HCT116 (cell line): ENCODE measurements at regions not wholly inside any gene's neighbourhood (a gene's known extent, or its start where the extent isn't known, plus 50 kb on each side); places are given as distances from the start of the nearest gene placed in this dataset.

ENCODE experiments used
- ATAC-seq: fragments of 200-7000 bp; cut with Tn5 transposase; 2 replicates; pipeline ENCODE4 v1.9.1; 2020; ENCODE audit warnings: mild to moderate bottlenecking, moderate library complexity
- BruUV-seq: library from RNA; stranded (reverse); fragments of 400-500 nt; replicated peaks from 2 replicates; lab custom pipeline; 2021; lab: Mats Ljungman, UMichigan
- CTCF ChIA-PET: fragments of 300-600 bp; sonication (Branson Sonifier 250); formaldehyde crosslinking; loops from one replicate; lab custom pipeline; 2021; ENCODE audit warnings: antibody characterized with exemption; lab: Charles Lee
- POLR2A ChIA-PET: fragments of 300-600, 350-600 bp; sonication (Branson Sonifier 250); formaldehyde crosslinking; loops from one replicate; lab custom pipeline; 2021; ENCODE audit warnings: antibody characterized with exemption; lab: Charles Lee
- RAD21 ChIA-PET, 2 experiments: fragments of 300-600 bp; sonication (Branson Sonifier 250); formaldehyde crosslinking; loops; one replicate each; lab custom pipeline; 2023; ENCODE audit warnings: low total read pairs in 2 of 2; ENCODE audit not compliant: uncharacterized antibody in 2 of 2, unreplicated experiment in 2 of 2, low non-redundant PET in 1 of 2; lab: Charles Lee
- DNase-seq: peaks from one replicate; pipeline ENCODE4 v3.0.0-alpha.2; 2010; ENCODE audit warnings: low read depth, low spot score
- H2AFZ ChIP-seq: fragments of 200-600 bp; shearing (Covaris generic), sonication (generic); 2 replicates; pipeline ENCODE4 v1.6.1; 2017; ENCODE audit warnings: low read depth, mixed run types, mixed read lengths, antibody characterized with exemption, low read length; ENCODE audit not compliant: poor library complexity, severe bottlenecking
- H3K27ac ChIP-seq: 2 replicates; pipeline ENCODE4 v1.5.1; 2012; ENCODE audit warnings: low read depth, low read length
- H3K27me3 ChIP-seq: fragments of 200-600 bp; sonication (generic); 2 replicates; pipeline ENCODE4 v1.6.1; 2016; ENCODE audit warnings: mixed run types, low read length, mixed read lengths; ENCODE audit not compliant: insufficient read depth
- H3K36me3 ChIP-seq, 2 experiments: fragments of 200-500 bp in 1 of 2; fragments of 200-600 bp in 1 of 2; sonication (Bioruptor generic) in 1 of 2; sonication (generic) in 1 of 2; 2 replicates each; pipeline versions ENCODE4 v1.5.1 to v1.6.1; 2014 to 2016; ENCODE audit warnings: low read length in 2 of 2, inconsistent platforms in 1 of 2, mixed read lengths in 1 of 2, mixed run types in 1 of 2; ENCODE audit not compliant: insufficient read depth in 2 of 2, control insufficient read depth in 1 of 2
- H3K4me1 ChIP-seq, 2 experiments: fragments of 200-600 bp in 1 of 2; sonication (generic) in 1 of 2; 2 replicates each; pipeline versions ENCODE4 v1.5.1 to v1.6.1; 2012 to 2017; ENCODE audit warnings: low read length in 2 of 2, inconsistent platforms in 1 of 2, mild to moderate bottlenecking in 1 of 2, mixed read lengths in 1 of 2, mixed run types in 1 of 2, moderate library complexity in 1 of 2; ENCODE audit not compliant: insufficient read depth in 2 of 2, control insufficient read depth in 1 of 2
- H3K4me2 ChIP-seq: fragments of 200-600 bp; sonication (generic); 2 replicates; pipeline ENCODE4 v1.6.1; 2017; ENCODE audit warnings: mixed run types, low read length, mixed read lengths
- H3K4me3 ChIP-seq, 2 experiments: fragments of 200-600 bp in 1 of 2; sonication (generic) in 1 of 2; replicated peaks in 1 of 2; 2 replicates each; pipeline ENCODE4 v1.5.1; 2011 to 2016; ENCODE audit warnings: low read length in 2 of 2, control low read depth in 1 of 2, low read depth in 1 of 2, mild to moderate bottlenecking in 1 of 2, mixed read lengths in 1 of 2, mixed run types in 1 of 2
- H3K79me2 ChIP-seq: fragments of 200-600 bp; sonication (generic); 2 replicates; pipeline ENCODE4 v1.6.1; 2017; ENCODE audit warnings: mild to moderate bottlenecking, mixed run types, low read length, moderate library complexity, mixed read lengths; ENCODE audit not compliant: insufficient read depth
- H3K9ac ChIP-seq: fragments of 200-600 bp; sonication (generic); 2 replicates; pipeline ENCODE4 v1.6.1; 2016; ENCODE audit warnings: low read length, mixed read lengths
- H3K9me2 ChIP-seq: fragments of 200-600 bp; sonication (generic), shearing (Covaris generic); 2 replicates; pipeline ENCODE4 v1.6.1; 2017; ENCODE audit warnings: mixed run types, mild to moderate bottlenecking, moderate library complexity; ENCODE audit not compliant: insufficient read depth
- H3K9me3 ChIP-seq, 2 experiments: fragments of 200-500 bp in 1 of 2; fragments of 200-600 bp in 1 of 2; sonication (Bioruptor generic) in 1 of 2; sonication (generic) in 1 of 2; 2 replicates each; pipeline ENCODE4 v1.6.1; 2014 to 2017; ENCODE audit warnings: low read length in 2 of 2, mixed read lengths in 2 of 2, inconsistent platforms in 1 of 2, low read depth in 1 of 2, mild to moderate bottlenecking in 1 of 2, mixed run types in 1 of 2, moderate library complexity in 1 of 2; ENCODE audit not compliant: control insufficient read depth in 1 of 2, insufficient read depth in 1 of 2
- H4K20me1 ChIP-seq: fragments of 200-600 bp; sonication (generic), shearing (Covaris generic); 2 replicates; pipeline ENCODE4 v1.6.1; 2017; ENCODE audit warnings: mixed run types, mild to moderate bottlenecking, moderate library complexity; ENCODE audit not compliant: insufficient read depth
- ATF3 ChIP-seq: IDR thresholded peaks from 2 replicates; pipeline ENCODE4 v1.6.1; 2012
- CBX3 ChIP-seq: IDR thresholded peaks from 2 replicates; pipeline ENCODE4 v1.6.1; 2012; ENCODE audit warnings: low read depth
- CEBPB ChIP-seq: IDR thresholded peaks from 2 replicates; pipeline ENCODE4 v1.6.1; 2012; ENCODE audit warnings: low read depth
- CTCF ChIP-seq, 3 experiments: fragments of 200-600 bp in 1 of 3; sonication (generic) in 1 of 3; IDR thresholded peaks in 2 of 3; conservative IDR thresholded peaks in 1 of 3; 2 replicates each; pipeline ENCODE4 v1.5.1; 2012 to 2017; ENCODE audit warnings: low read depth in 2 of 3, low read length in 2 of 3, antibody characterized with exemption in 1 of 3, borderline replicate concordance in 1 of 3, control low read depth in 1 of 3, mild to moderate bottlenecking in 1 of 3, mixed read lengths in 1 of 3, mixed run types in 1 of 3, moderate library complexity in 1 of 3; ENCODE audit not compliant: insufficient read depth in 1 of 3
- EGR1 ChIP-seq: IDR thresholded peaks from 2 replicates; pipeline ENCODE4 v1.6.1; 2012; ENCODE audit warnings: low read depth
- ELF1 ChIP-seq: IDR thresholded peaks from 2 replicates; pipeline ENCODE4 v1.6.1; 2012; ENCODE audit warnings: low read depth, borderline replicate concordance
- EZH2phosphoT487 ChIP-seq: fragments of 200-600 bp; IDR thresholded peaks from 2 replicates; pipeline ENCODE4 v1.6.1; 2018; ENCODE audit warnings: antibody characterized with exemption, borderline replicate concordance
- FOSL1 ChIP-seq: IDR thresholded peaks from 2 replicates; pipeline ENCODE4 v1.6.1; 2012; ENCODE audit warnings: low read depth
- MAX ChIP-seq: IDR thresholded peaks from 2 replicates; pipeline ENCODE4 v1.6.1; 2012
- POLR2A ChIP-seq: IDR thresholded peaks from 2 replicates; pipeline ENCODE4 v1.7.0; 2011; ENCODE audit warnings: borderline replicate concordance; ENCODE audit not compliant: insufficient read depth, insufficient read length; ENCODE audit errors: extremely low read depth
- POLR2AphosphoS5 ChIP-seq: IDR thresholded peaks from 2 replicates; pipeline ENCODE4 v1.6.1; 2011; ENCODE audit warnings: mild to moderate bottlenecking, low read depth, low read length, moderate library complexity
- RAD21 ChIP-seq: IDR thresholded peaks from 2 replicates; pipeline ENCODE4 v1.6.1; 2012; ENCODE audit warnings: low read depth, mild to moderate bottlenecking
- REST ChIP-seq: IDR thresholded peaks from 2 replicates; pipeline ENCODE4 v1.6.1; 2012; ENCODE audit warnings: low read depth
- SRF ChIP-seq: IDR thresholded peaks from 2 replicates; pipeline ENCODE4 v1.6.1; 2012; ENCODE audit warnings: low read depth
- TCF7L2 ChIP-seq: IDR thresholded peaks from 2 replicates; pipeline ENCODE4 v1.7.0; 2011; ENCODE audit warnings: borderline replicate concordance, inconsistent platforms; ENCODE audit not compliant: insufficient read depth, insufficient read length; ENCODE audit errors: extremely low read depth
- YY1 ChIP-seq: IDR thresholded peaks from 2 replicates; pipeline ENCODE4 v1.6.1; 2011; ENCODE audit warnings: low read length, low read depth, moderate library complexity, mild to moderate bottlenecking; ENCODE audit not compliant: insufficient replicate concordance; ENCODE audit errors: extremely low read depth
- ZBTB33 ChIP-seq: IDR thresholded peaks from 2 replicates; pipeline ENCODE4 v1.6.1; 2011; ENCODE audit warnings: mild to moderate bottlenecking, low read length, moderate library complexity; ENCODE audit not compliant: insufficient replicate concordance; ENCODE audit errors: extremely low read depth
- ZFX ChIP-seq: fragments of 450-650 bp; IDR thresholded peaks from 2 replicates; pipeline ENCODE4 v1.6.1; 2017
- intact Hi-C: fragments of 100-400 bp; cut with micrococcal nuclease; formaldehyde crosslinking; loops from 2 replicates; pipeline ENCODE4 v1.10.0; 2022

GRCh38 chr6:74467533-74468215 lies 738.2 kb downstream of the COL12A1 start (continued):
- no peak for TF ChIP-seq REST
- TF ChIP-seq, all 23 proteins: peak for 0

GRCh38 chr6:74466572-74466971 lies 739.3 kb downstream of the COL12A1 start:
- intact Hi-C loops = no loop called here
- no peaks in the 10 kb centered on the region for H4K20me1 ChIP-seq

More at GRCh38 chr6:74466572-74466971, 739.3 kb downstream of the COL12A1 start:
- CTCF ChIA-PET = no interaction called here
- H3K27ac ChIP-seq = no peak overlapping the region
- H3K79me2 ChIP-seq = no peaks in the 10 kb centered on the region
- no peaks in the 10 kb centered on the region for H3K9me3 ChIP-seq
- H3K4me1 ChIP-seq = no peaks in the 10 kb centered on the region
- no peak overlapping the region for H3K4me2 ChIP-seq
- no peak overlapping the region for H3K9ac ChIP-seq
- no peak overlapping the region for H2AFZ ChIP-seq
- ATAC-seq = no peak
- no peak for DNase-seq
- RAD21 ChIA-PET = no interaction called here
- POLR2A ChIA-PET = no interaction called here
- H3K4me3 ChIP-seq = no peak overlapping the region
- no TSS peak for BruUV-seq
- TF ChIP-seq TCF7L2 (no peak), EGR1 (no peak), RAD21 (no peak), CEBPB (no peak), CTCF (IDR thresholded peaks at IDR 0.05 in 2 of 3, conservative IDR thresholded peaks at IDR 0.05 in 1 of 3; ENCODE audit: borderline replicate concordance in 1 of 3, insufficient read depth in 1 of 3, low read depth in 2 of 3, low read length in 2 of 3) (no peak), ATF3 (no peak), EZH2phosphoT487 (no peak), ELF1 (no peak), MAX (no peak), POLR2AphosphoS5 (no peak), YY1 (no peak), ZBTB33 (no peak), ZFX (no peak), FOSL1 (no peak), POLR2A (no peak), SRF (no peak), CBX3 (no peak)
- H3K36me3 ChIP-seq = no peaks in the 10 kb centered on the region
- no peaks in the 10 kb centered on the region for H3K27me3 ChIP-seq
- no peaks in the 10 kb centered on the region for H3K9me2 ChIP-seq
